GM21737 (cell line): ENCODE measurements at regions not wholly inside any gene's neighbourhood (a gene's known extent, or its start where the extent isn't known, plus 50 kb on each side); places are given as distances from the start of the nearest gene placed in this dataset.

Experiments used
- ATAC-seq: cut with Tn5 transposase; IDR thresholded peaks from one replicate; pipeline ENCODE4 v1.9.1; 2021; ENCODE audit warnings: mild to moderate bottlenecking, moderate library complexity; ENCODE audit not compliant: unreplicated experiment

GRCh38 chr22:34303656-34304055 lies 383.4 kb upstream of the LARGE1 start:
- ATAC-seq: no peak

GRCh38 chr22:34306361-34306760 lies 386.1 kb upstream of the LARGE1 start:
- no peak for ATAC-seq

- ATAC-seq: no peak
Measured at GRCh38 chr22:34308101-34308500, 387.8 kb upstream of the LARGE1 start.

GRCh38 chr22:34319346-34319745 lies 399.1 kb upstream of the LARGE1 start:
- ATAC-seq: no peak

GRCh38 chr22:34324763-34325162 lies 404.5 kb upstream of the LARGE1 start:
- no peak for ATAC-seq

- ATAC-seq: no peak
Measured at GRCh38 chr22:34326901-34327300, 406.6 kb upstream of the LARGE1 start.

GRCh38 chr22:34330432-34330831 lies 410.2 kb upstream of the LARGE1 start:
- ATAC-seq: no peak

GRCh38 chr22:34333285-34333684 lies 413.0 kb upstream of the LARGE1 start:
- no peak for ATAC-seq

- ATAC-seq: no peak
Measured at GRCh38 chr22:34334893-34335292, 414.6 kb upstream of the LARGE1 start.

GRCh38 chr22:34344702-34345101 lies 424.4 kb upstream of the LARGE1 start:
- ATAC-seq: no peak

GRCh38 chr22:34354071-34354817 lies 434.0 kb upstream of the LARGE1 start:
- ATAC-seq: no peak

GRCh38 chr22:34356481-34356880 lies 436.2 kb upstream of the LARGE1 start:
- no peak for ATAC-seq

- ATAC-seq: no peak
Measured at GRCh38 chr22:34370711-34371110, 450.4 kb upstream of the LARGE1 start.

GRCh38 chr22:34379825-34380224 lies 459.5 kb upstream of the LARGE1 start:
- no peak for ATAC-seq

- no peak for ATAC-seq
Measured at GRCh38 chr22:34380532-34380931, 460.3 kb upstream of the LARGE1 start.

GRCh38 chr22:34390400-34390799 lies 470.1 kb upstream of the LARGE1 start:
- ATAC-seq: no peak

GRCh38 chr22:34395370-34395769 lies 475.1 kb upstream of the LARGE1 start:
- ATAC-seq: no peak

- ATAC-seq: no peak
Measured at GRCh38 chr22:34403667-34404066, 483.4 kb upstream of the LARGE1 start.

GRCh38 chr22:34410111-34410510 lies 489.8 kb upstream of the LARGE1 start:
- ATAC-seq: no peak

- no peak for ATAC-seq
Measured at GRCh38 chr22:34414467-34415440, 494.5 kb upstream of the LARGE1 start.

- ATAC-seq: no peak
Measured at GRCh38 chr22:34416022-34416860, 496.0 kb upstream of the LARGE1 start.
